OCI-LY3 (cell line): ENCODE measurements at regions not wholly inside any gene's neighbourhood (a gene's known extent, or its start where the extent isn't known, plus 50 kb on each side); places are given as distances from the start of the nearest gene placed in this dataset.

Source experiments
- EZH2phosphoT487 ChIP-seq: fragments of 200-600 bp; shearing (Covaris generic); IDR thresholded peaks from 2 replicates; pipeline ENCODE4 v1.6.1; 2018; ENCODE audit warnings: antibody characterized with exemption, mixed run types, low read depth
- TF ChIP-seq, protein P1 (sequence below): fragments of 200-600, 300-600 bp; sonication (generic); IDR thresholded peaks from 2 replicates; pipeline ENCODE4 v1.5.1; 2014; ENCODE audit warnings: antibody characterized with exemption, low read length, low read depth

DNA sequence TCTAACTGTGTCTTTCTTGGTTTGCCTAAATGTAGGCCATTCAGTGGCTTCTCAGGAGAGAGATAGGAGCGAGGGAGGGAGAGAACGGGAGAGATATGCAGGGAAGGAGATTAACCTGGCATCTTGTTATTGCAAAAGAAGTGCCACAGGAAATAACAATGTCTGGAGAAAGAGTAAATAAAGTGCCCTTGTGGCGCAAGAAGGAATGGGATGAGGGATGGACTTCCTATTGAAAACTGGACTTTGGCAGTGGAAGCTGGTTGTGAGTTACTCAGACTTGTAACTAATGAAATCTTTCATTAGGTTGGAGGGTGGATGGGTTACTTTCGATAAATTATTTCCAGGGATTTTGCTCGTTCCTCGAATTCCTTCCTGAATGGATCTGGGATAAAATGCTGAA is 136.1 kb downstream of the LACC1 start:
- TF ChIP-seq, protein P1, sequence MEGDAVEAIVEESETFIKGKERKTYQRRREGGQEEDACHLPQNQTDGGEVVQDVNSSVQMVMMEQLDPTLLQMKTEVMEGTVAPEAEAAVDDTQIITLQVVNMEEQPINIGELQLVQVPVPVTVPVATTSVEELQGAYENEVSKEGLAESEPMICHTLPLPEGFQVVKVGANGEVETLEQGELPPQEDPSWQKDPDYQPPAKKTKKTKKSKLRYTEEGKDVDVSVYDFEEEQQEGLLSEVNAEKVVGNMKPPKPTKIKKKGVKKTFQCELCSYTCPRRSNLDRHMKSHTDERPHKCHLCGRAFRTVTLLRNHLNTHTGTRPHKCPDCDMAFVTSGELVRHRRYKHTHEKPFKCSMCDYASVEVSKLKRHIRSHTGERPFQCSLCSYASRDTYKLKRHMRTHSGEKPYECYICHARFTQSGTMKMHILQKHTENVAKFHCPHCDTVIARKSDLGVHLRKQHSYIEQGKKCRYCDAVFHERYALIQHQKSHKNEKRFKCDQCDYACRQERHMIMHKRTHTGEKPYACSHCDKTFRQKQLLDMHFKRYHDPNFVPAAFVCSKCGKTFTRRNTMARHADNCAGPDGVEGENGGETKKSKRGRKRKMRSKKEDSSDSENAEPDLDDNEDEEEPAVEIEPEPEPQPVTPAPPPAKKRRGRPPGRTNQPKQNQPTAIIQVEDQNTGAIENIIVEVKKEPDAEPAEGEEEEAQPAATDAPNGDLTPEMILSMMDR: no peak
- TF ChIP-seq EZH2phosphoT487: no peak
